ENCODE measurements at regions not wholly inside any gene's neighbourhood (a gene's known extent, or its start where the extent isn't known, plus 50 kb on each side); places are given as distances from the start of the nearest gene placed in this dataset.
"Not testable (repeated sequence)": the region's sequence is repeated elsewhere in the genome, so short reads cannot be mapped to it uniquely, and the experiment has no call there.

DNA sequence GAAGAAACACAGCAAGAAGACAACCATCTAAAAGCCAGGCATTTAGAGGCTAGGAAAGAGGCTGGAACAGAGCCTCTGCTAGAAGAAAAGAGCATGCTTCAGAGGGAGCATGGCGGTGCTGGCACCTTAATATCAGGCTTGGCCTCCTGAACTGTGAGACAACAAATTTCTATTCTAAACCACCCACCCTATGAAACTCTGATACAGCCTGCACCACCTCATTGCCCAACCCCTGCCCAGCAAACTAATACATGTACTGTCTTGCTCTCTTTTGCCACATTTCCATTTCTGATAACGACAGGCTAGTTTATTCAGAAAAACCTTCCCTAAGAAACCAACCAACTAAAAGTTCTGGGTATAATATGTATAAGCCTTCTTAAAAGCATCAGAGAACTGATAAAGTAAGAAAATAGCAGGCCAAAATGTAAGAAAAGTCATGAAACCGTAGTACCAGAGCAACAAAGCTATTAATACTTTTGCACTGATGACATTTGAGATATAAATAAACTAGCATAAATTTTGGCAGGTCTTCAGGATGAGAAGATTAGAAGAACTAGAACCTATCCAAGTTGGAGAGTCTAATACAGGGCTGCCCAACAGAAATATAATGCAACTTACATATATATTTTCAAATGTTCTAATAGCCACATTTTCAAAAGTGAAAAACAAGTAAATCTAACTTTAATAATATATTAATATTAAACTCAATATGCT, 184.7 kb upstream of the HSF2 start:
- DNase-seq = no peak

DNA sequence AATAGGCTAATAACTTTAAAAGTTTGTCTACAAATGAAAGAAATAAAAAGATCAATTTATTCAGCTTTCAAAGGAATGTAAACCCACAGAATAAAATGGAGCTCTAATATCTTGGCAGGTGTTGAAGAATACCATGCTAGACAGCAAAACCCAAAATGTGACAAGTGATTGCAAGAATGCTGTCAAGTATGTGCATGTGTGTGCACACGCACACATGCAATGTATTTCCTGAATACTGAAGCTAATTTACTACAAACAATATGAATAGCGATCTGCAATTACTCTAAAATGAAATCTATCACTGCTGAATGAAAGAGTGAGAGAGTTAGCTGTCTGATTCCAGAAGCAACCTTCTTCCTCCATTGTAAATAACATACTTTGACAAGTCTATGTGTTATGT, 179.2 kb upstream of the HSF2 start:
- no peak for DNase-seq

GRCh38 chr6:122222761-122223160, 176.7 kb upstream of the HSF2 start:
- no peak for DNase-seq

GRCh38 chr6:122223251-122223650, 176.2 kb upstream of the HSF2 start:
- no peak for DNase-seq

DNA sequence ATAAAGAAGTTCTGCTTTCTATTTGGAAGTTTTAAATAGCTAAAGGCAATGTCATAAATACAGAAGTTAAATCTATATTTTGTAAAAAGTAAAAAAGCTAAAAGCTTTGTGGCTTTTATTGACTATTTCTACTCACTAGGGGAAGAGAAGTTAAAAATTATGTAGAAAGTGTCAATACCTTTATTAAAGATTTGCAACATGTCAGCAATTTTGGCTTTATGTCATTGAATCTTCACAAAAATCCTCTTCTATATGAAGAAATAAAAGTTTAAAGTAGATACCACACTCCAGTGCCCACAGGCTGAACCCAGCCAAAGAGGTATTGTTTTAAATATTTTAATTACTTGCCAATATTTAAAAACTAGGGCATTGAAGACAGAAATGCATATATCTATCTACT, 160.6 kb upstream of the HSF2 start:
- no peak for DNase-seq

GRCh38 chr6:122246906-122247658, 152.4 kb upstream of the HSF2 start:
- DNase-seq = no peak

- no peak for DNase-seq
Measured at GRCh38 chr6:122248001-122248669, 151.3 kb upstream of the HSF2 start.

DNA sequence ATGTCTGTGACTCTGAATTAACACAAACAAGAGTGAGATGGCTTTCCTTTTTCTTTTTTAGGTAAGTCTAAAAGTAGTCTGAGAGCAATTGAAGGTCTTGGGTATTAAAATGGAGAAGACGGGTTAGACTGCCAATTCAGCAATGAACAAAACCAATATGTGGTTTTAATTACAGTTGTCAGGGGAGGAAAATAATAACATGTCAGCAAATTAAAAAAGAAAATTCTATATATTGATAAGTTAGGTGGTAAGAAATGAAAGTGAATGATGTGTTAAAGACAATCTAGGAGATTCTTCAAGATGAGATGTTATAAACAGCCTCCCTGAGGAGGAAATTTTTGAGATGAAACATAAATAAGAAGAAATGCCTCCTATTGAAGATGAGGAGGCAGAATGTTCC, 150.6 kb upstream of the HSF2 start:
- no peak for DNase-seq

- DNase-seq = no peak
Measured at GRCh38 chr6:122258839-122259238, 140.6 kb upstream of the HSF2 start.

- DNase-seq = no peak
Measured at GRCh38 chr6:122264557-122264956, 134.9 kb upstream of the HSF2 start.

DNA sequence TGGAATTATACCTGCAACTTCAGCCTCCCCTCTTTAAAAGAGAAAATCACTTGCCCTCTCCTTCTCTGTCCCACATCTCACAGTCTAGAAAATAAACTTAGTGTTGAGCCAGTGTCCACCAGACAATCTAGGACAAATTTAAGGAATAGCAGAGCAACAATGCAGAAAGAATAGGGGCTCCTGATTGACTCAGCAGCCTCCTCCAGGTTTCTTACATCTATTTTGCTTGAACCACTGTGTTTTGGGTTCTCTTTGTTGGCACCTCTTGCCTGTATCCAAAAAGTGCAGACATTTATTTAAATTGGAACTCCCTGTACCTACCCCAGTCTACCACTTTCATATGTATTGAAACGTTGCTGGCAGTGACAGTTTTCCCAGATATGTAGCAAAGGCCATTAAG, 133.7 kb upstream of the HSF2 start:
- DNase-seq = no peak

- no peak for DNase-seq
Measured at GRCh38 chr6:122268394-122268793, 131.1 kb upstream of the HSF2 start.

DNA sequence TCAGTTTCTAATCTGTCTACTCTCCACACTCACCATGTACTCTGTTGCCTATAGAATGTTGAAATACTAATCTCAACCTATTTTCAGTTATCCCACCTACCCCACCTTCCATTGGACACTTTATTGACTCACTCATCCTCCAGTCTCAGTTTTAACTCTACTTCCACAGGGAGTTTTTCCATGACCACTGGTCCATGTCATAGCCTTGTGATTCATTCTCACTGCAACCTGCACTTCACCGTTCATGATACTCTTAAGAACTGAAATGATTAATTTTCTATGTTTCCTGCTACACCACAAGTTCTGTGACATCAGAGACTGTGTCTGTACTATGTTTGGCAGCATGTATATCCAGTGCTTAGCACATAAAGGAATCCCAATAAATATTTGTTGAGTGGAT, 122.8 kb upstream of the HSF2 start:
- DNase-seq = no peak

- DNase-seq = not testable (repeated sequence)
Measured at GRCh38 chr6:122280105-122281021, 119.1 kb upstream of the HSF2 start.

GRCh38 chr6:122283884-122284283, 115.6 kb upstream of the HSF2 start:
- DNase-seq = no peak

- no peak for DNase-seq
Measured at GRCh38 chr6:122284848-122285247, 114.6 kb upstream of the HSF2 start.

GRCh38 chr6:122285292-122285913, 114.0 kb upstream of the HSF2 start:
- no peak for DNase-seq

- no peak for DNase-seq
Measured at GRCh38 chr6:122286512-122286911, 112.9 kb upstream of the HSF2 start.

GRCh38 chr6:122289762-122290539, 109.5 kb upstream of the HSF2 start:
- no peak for DNase-seq

DNA sequence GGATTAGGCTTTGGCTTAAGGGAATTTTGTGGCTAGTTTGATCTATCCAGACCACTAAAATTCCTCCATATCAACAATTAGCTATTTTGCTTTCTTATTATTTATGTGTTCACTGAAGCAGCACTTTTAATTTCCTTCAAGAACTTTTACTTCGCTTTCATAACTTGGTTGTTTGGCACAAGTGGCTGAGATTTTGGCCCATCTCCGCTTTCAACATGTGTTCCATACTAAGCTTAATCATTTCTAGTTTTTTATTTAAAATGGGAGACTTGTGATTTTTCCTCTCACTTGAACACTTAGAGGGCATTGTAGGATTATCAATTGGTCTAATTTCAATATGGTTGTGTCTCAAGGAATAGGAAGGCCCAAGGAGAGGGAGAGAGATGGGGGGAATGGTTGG, 102.4 kb upstream of the HSF2 start:
- DNase-seq = no peak

GRCh38 chr6:122302067-122302466, 97.4 kb upstream of the HSF2 start:
- DNase-seq = no peak

- no peak for DNase-seq
Measured at GRCh38 chr6:122307577-122307976, 91.9 kb upstream of the HSF2 start.

Measured in DMS 273 treated with DMSO at 0.1 percent for 48 hours (cell line).